H9 (cell line): ENCODE measurements at regions not wholly inside any gene's neighbourhood (a gene's known extent, or its start where the extent isn't known, plus 50 kb on each side); places are given as distances from the start of the nearest gene placed in this dataset.

Source experiments
- DNase-seq: peaks from one replicate; pipeline ENCODE4 v3.0.0-alpha.2; 2017
- H2AFZ ChIP-seq: one replicate; pipeline ENCODE4 v1.6.1; 2013; ENCODE audit warnings: mild to moderate bottlenecking, low read length, control low read depth, moderate library complexity
- H2AK5ac ChIP-seq: 2 replicates; pipeline ENCODE4 v1.6.1; 2013; ENCODE audit warnings: low read length, control low read depth, mixed read lengths; ENCODE audit not compliant: insufficient read length
- H2BK120ac ChIP-seq: one replicate; pipeline ENCODE4 v1.6.1; 2013; ENCODE audit warnings: low read depth, mild to moderate bottlenecking, low read length, control low read depth, inconsistent platforms; ENCODE audit not compliant: poor library complexity, severe bottlenecking
- H2BK12ac ChIP-seq: 2 replicates; pipeline ENCODE4 v1.6.1; 2013; ENCODE audit warnings: low read length, control low read depth, mixed read lengths, low read depth; ENCODE audit not compliant: insufficient read length
- H2BK15ac ChIP-seq: 2 replicates; pipeline ENCODE4 v1.6.1; 2013; ENCODE audit warnings: low read depth, low read length, control low read depth
- H2BK20ac ChIP-seq: one replicate; pipeline ENCODE4 v1.6.1; 2013; ENCODE audit warnings: low read depth, mild to moderate bottlenecking, low read length, control low read depth, inconsistent platforms; ENCODE audit not compliant: poor library complexity, severe bottlenecking
- H2BK5ac ChIP-seq: 2 replicates; pipeline ENCODE4 v1.6.1; 2013; ENCODE audit warnings: low read length, control low read depth, mixed read lengths; ENCODE audit not compliant: insufficient read length
- H3K14ac ChIP-seq: 2 replicates; pipeline ENCODE4 v1.6.1; 2013; ENCODE audit warnings: low read length, control low read depth; ENCODE audit not compliant: insufficient read depth
- H3K18ac ChIP-seq: 2 replicates; pipeline ENCODE4 v1.6.1; 2013; ENCODE audit warnings: low read depth, mild to moderate bottlenecking, mixed read lengths, low read length, control low read depth; ENCODE audit not compliant: insufficient read length
- H3K23ac ChIP-seq: 2 replicates; pipeline ENCODE4 v1.6.1; 2013; ENCODE audit warnings: low read length, control low read depth, mixed read lengths, low read depth; ENCODE audit not compliant: insufficient read length
- H3K23me2 ChIP-seq: 2 replicates; pipeline ENCODE4 v1.6.1; 2013; ENCODE audit warnings: low read depth, mild to moderate bottlenecking, mixed read lengths, low read length, control low read depth; ENCODE audit not compliant: insufficient read length, poor library complexity, severe bottlenecking
- H3K27ac ChIP-seq: 2 replicates; pipeline ENCODE4 v1.5.1; 2013; ENCODE audit warnings: low read length, control low read depth, mixed read lengths, low read depth; ENCODE audit not compliant: insufficient read length
- H3K27me3 ChIP-seq: 2 replicates; pipeline ENCODE4 v1.6.1; 2013; ENCODE audit warnings: low read length, control low read depth, inconsistent platforms; ENCODE audit not compliant: insufficient read depth
- H3K4ac ChIP-seq: 2 replicates; pipeline ENCODE4 v1.6.1; 2013; ENCODE audit warnings: low read depth, mild to moderate bottlenecking, control low read depth, inconsistent platforms, low read length, moderate library complexity
- H3K4me1 ChIP-seq: 2 replicates; pipeline ENCODE4 v1.6.1; 2013; ENCODE audit warnings: low read length, control low read depth, inconsistent platforms; ENCODE audit not compliant: insufficient read depth
- H3K4me2 ChIP-seq: 2 replicates; pipeline ENCODE4 v1.6.1; 2013; ENCODE audit warnings: low read length, control low read depth, mixed read lengths; ENCODE audit not compliant: insufficient read length, insufficient read depth
- H3K56ac ChIP-seq: 2 replicates; pipeline ENCODE4 v1.6.1; 2013; ENCODE audit warnings: low read depth, mild to moderate bottlenecking, mixed read lengths, low read length, control low read depth; ENCODE audit not compliant: insufficient read length
- H3K79me1 ChIP-seq: 2 replicates; pipeline ENCODE4 v1.6.1; 2013; ENCODE audit warnings: low read depth, mild to moderate bottlenecking, moderate library complexity, low read length, control low read depth, inconsistent platforms; ENCODE audit not compliant: insufficient read depth, poor library complexity, severe bottlenecking
- H3K79me2 ChIP-seq: 2 replicates; pipeline ENCODE4 v1.6.1; 2013; ENCODE audit warnings: low read length, control low read depth, inconsistent platforms; ENCODE audit not compliant: insufficient read depth
- H3K9ac ChIP-seq: 2 replicates; pipeline ENCODE4 v1.6.1; 2013; ENCODE audit warnings: low read length, control low read depth, mixed read lengths; ENCODE audit not compliant: insufficient read length; ENCODE audit errors: extremely low read depth
- H3K9me3 ChIP-seq: one replicate; pipeline ENCODE4 v1.6.1; 2013; ENCODE audit warnings: low read depth, low read length, inconsistent platforms; ENCODE audit not compliant: control insufficient read depth
- H3T11ph ChIP-seq: one replicate; pipeline ENCODE4 v1.6.1; 2013; ENCODE audit warnings: mild to moderate bottlenecking, low read length, control low read depth, inconsistent platforms
- H4K20me1 ChIP-seq: one replicate; pipeline ENCODE4 v1.6.1; 2013; ENCODE audit not compliant: control insufficient read depth, insufficient read length, insufficient read depth
- H4K5ac ChIP-seq: 2 replicates; pipeline ENCODE4 v1.6.1; 2013; ENCODE audit warnings: low read depth, mild to moderate bottlenecking, mixed read lengths, low read length, control low read depth; ENCODE audit not compliant: insufficient read length
- H4K8ac ChIP-seq: replicated peaks from 2 replicates; pipeline ENCODE4 v1.6.1; 2013; ENCODE audit warnings: low read length, control low read depth, mixed read lengths, low read depth; ENCODE audit not compliant: insufficient read length
- H4K91ac ChIP-seq: 2 replicates; pipeline ENCODE4 v1.6.1; 2013; ENCODE audit warnings: low read depth, mild to moderate bottlenecking, moderate library complexity, mixed read lengths, low read length, control low read depth; ENCODE audit not compliant: insufficient read length
- H3K27ac Mint-ChIP-seq, 3 experiments: 2 replicates in 2 of 3; 3 replicates in 1 of 3; pipeline ENCODE4 v1.8.0; 2020 to 2021; ENCODE audit warnings: mixed read lengths in 3 of 3, mild to moderate bottlenecking in 1 of 3, moderate library complexity in 1 of 3
- H3K27me3 Mint-ChIP-seq: 2 replicates; pipeline ENCODE4 v1.8.0; 2021; ENCODE audit warnings: low read depth, mild to moderate bottlenecking, moderate library complexity, mixed read lengths
- H3K36me3 Mint-ChIP-seq, 3 experiments: 2 replicates in 2 of 3; 3 replicates in 1 of 3; pipeline ENCODE4 v1.8.0; 2020 to 2021; ENCODE audit warnings: low read depth in 3 of 3, mixed read lengths in 3 of 3; ENCODE audit not compliant: insufficient read depth in 1 of 3
- H3K4me1 Mint-ChIP-seq, 2 experiments: 2 replicates each; pipeline ENCODE4 v1.8.0; 2020; ENCODE audit warnings: mixed read lengths in 2 of 2
- H3K4me3 Mint-ChIP-seq, 2 experiments: 2 replicates in 1 of 2; 3 replicates in 1 of 2; pipeline ENCODE4 v1.8.0; 2020 to 2021; ENCODE audit warnings: mild to moderate bottlenecking in 2 of 2, mixed read lengths in 2 of 2, moderate library complexity in 1 of 2
- H3K9me3 Mint-ChIP-seq, 2 experiments: 2 replicates in 1 of 2; 3 replicates in 1 of 2; pipeline ENCODE4 v1.8.0; 2020; ENCODE audit warnings: mild to moderate bottlenecking in 2 of 2, mixed read lengths in 2 of 2, moderate library complexity in 1 of 2
- CTCF ChIP-seq: fragments of 200-600 bp; sonication (generic); conservative IDR thresholded peaks from 3 replicates; pipeline ENCODE4 v1.8.0; 2021; ENCODE audit warnings: antibody characterized with exemption, mild to moderate bottlenecking

- Mint-ChIP-seq H3K27me3 (no peaks in the 10 kb centered on the region), H3K9me3 (peaks cover 0 to 2% of the 10 kb centered on the region in 2 experiments; a peak in 2 of 5 replicates), H3K4me3 (no peak overlapping the region), H3K27ac (no peak overlapping the region), H3K4me1 (no peaks in the 10 kb centered on the region), H3K36me3 (no peaks in the 10 kb centered on the region; a peak in 2 of 7 replicates)
- DNase-seq: no peak
- H3K4ac ChIP-seq: no peak overlapping the region
- no peak overlapping the region for H2AK5ac ChIP-seq
- H2BK12ac ChIP-seq: no peak overlapping the region
- no peak overlapping the region for H3K18ac ChIP-seq
- no peak overlapping the region for H2BK120ac ChIP-seq
- no peak for TF ChIP-seq CTCF
- H3T11ph ChIP-seq: no peak overlapping the region
- H3K79me1 ChIP-seq: no peaks in the 10 kb centered on the region
- H2BK20ac ChIP-seq: no peak overlapping the region
- H3K9ac ChIP-seq: no peak overlapping the region
- H3K14ac ChIP-seq: no peak overlapping the region
- H4K5ac ChIP-seq: no peak overlapping the region
- no peak overlapping the region for H3K23ac ChIP-seq
- H3K27ac ChIP-seq: no peak overlapping the region
- H3K4me1 ChIP-seq: no peaks in the 10 kb centered on the region
- H2BK15ac ChIP-seq: no peak overlapping the region
- no peak overlapping the region for H2AFZ ChIP-seq
- H3K27me3 ChIP-seq: no peaks in the 10 kb centered on the region
- H3K9me3 ChIP-seq: no peaks in the 10 kb centered on the region
- H4K91ac ChIP-seq: no peak overlapping the region
- no peak overlapping the region for H3K4me2 ChIP-seq
- H4K20me1 ChIP-seq: no peaks in the 10 kb centered on the region
- no peaks in the 10 kb centered on the region for H3K79me2 ChIP-seq
- no peak overlapping the region for H4K8ac ChIP-seq
- H3K23me2 ChIP-seq: no peaks in the 10 kb centered on the region
- no peak overlapping the region for H3K56ac ChIP-seq
- H2BK5ac ChIP-seq: no peak overlapping the region
Measured at GRCh38 chr2:154554046-154554445, 144.4 kb upstream of the KCNJ3 start.
